CD4-positive, alpha-beta T cell (primary cell): ENCODE measurements at regions not wholly inside any gene's neighbourhood (a gene's known extent, or its start where the extent isn't known, plus 50 kb on each side); places are given as distances from the start of the nearest gene placed in this dataset.

Experiments used
- ATAC-seq: fragments of 200-7000 bp; cut with Tn5 transposase; one replicate; pipeline ENCODE4 v1.10.0; 2022; ENCODE audit warnings: mild to moderate bottlenecking; ENCODE audit not compliant: poor library complexity
- CTCF ChIA-PET: fragments of 350-600 bp; sonication (Branson Sonifier 250); formaldehyde crosslinking; loops from one replicate; lab custom pipeline; 2021; ENCODE audit warnings: antibody characterized with exemption, inconsistent platforms; lab: Charles Lee
- POLR2A ChIA-PET: fragments of 350-600 bp; sonication (Branson Sonifier 250); formaldehyde crosslinking; loops from one replicate; lab custom pipeline; 2021; ENCODE audit warnings: antibody characterized with exemption, inconsistent platforms; lab: Charles Lee
- DNase-seq, 14 experiments: peaks; one replicate each; pipeline ENCODE4 v3.0.0-alpha.2; 2013 to 2020; ENCODE audit warnings: mixed read lengths in 2 of 14
- H3K27ac ChIP-seq, 2 donors: one replicate each; pipeline versions ENCODE4 v1.5.1 to v1.7.0; 2013; ENCODE audit warnings: low read length in 2 of 2, low read depth in 1 of 2, mild to moderate bottlenecking in 1 of 2
- H3K27me3 ChIP-seq, 2 experiments: 1 replicate in 1 of 2; 2 replicates in 1 of 2; pipeline versions ENCODE4 v1.6.1 to v1.7.0; 2013; ENCODE audit warnings: low read length in 2 of 2, control low read depth in 1 of 2, mild to moderate bottlenecking in 1 of 2, moderate library complexity in 1 of 2; ENCODE audit not compliant: insufficient read depth in 2 of 2, control insufficient read depth in 1 of 2
- H3K36me3 ChIP-seq: one replicate; pipeline ENCODE4 v1.6.1; 2013; ENCODE audit warnings: low read length, control low read depth; ENCODE audit not compliant: insufficient read depth
- H3K4me1 ChIP-seq: one replicate; pipeline ENCODE4 v1.6.1; 2013; ENCODE audit warnings: low read length, control low read depth; ENCODE audit not compliant: insufficient read depth
- H3K4me3 ChIP-seq: one replicate; pipeline ENCODE4 v1.5.1; 2013; ENCODE audit warnings: mild to moderate bottlenecking, low read length, moderate library complexity
- H3K9me3 ChIP-seq, 2 experiments: 1 replicate in 1 of 2; 2 replicates in 1 of 2; pipeline versions ENCODE4 v1.6.1 to v1.7.0; 2013; ENCODE audit warnings: low read length in 2 of 2, mild to moderate bottlenecking in 2 of 2, control low read depth in 1 of 2, moderate library complexity in 1 of 2; ENCODE audit not compliant: control insufficient read depth in 1 of 2, insufficient read depth in 1 of 2
- H3K27ac Mint-ChIP-seq: one replicate; pipeline ENCODE4 v1.8.0; 2020; ENCODE audit warnings: mixed read lengths
- H3K27me3 Mint-ChIP-seq: one replicate; pipeline ENCODE4 v1.8.0; 2021; ENCODE audit warnings: mixed read lengths
- H3K36me3 Mint-ChIP-seq: one replicate; pipeline ENCODE4 v1.8.0; 2021; ENCODE audit warnings: low read depth, mixed read lengths
- H3K4me1 Mint-ChIP-seq: one replicate; pipeline ENCODE4 v1.8.0; 2021; ENCODE audit warnings: low read depth, mixed read lengths
- H3K4me3 Mint-ChIP-seq: one replicate; pipeline ENCODE4 v1.8.0; 2020; ENCODE audit warnings: mild to moderate bottlenecking, mixed read lengths
- H3K9me3 Mint-ChIP-seq: one replicate; pipeline ENCODE4 v1.8.0; 2020; ENCODE audit warnings: mixed read lengths
- CTCF ChIP-seq: fragments of 200-600 bp; IDR thresholded peaks from one replicate; pipeline ENCODE4 v1.8.0; 2022; ENCODE audit warnings: antibody characterized with exemption, mild to moderate bottlenecking
- intact Hi-C, 2 experiments: fragments of 100-400 bp; cut with DNase I in 1 of 2; cut with micrococcal nuclease in 1 of 2; formaldehyde crosslinking; loops; one replicate each; pipeline versions ENCODE4 v1.15.1 to v1.9.0; 2023 to 2025; cut with DNase I, micrococcal nuclease

GRCh38 chr10:69734797-69735468 is 66.8 kb upstream of the COL13A1 start:
- H3K27me3 Mint-ChIP-seq = no peaks in the 10 kb centered on the region
- Histone ChIP-seq H3K4me3 (no peak overlapping the region), H3K9me3 (no peaks in the 10 kb centered on the region), H3K27me3 (no peaks in the 10 kb centered on the region), H3K36me3 (no peaks in the 10 kb centered on the region), H3K27ac (no peak overlapping the region), H3K4me1 (no peaks in the 10 kb centered on the region)
- no peak overlapping the region for H3K27ac Mint-ChIP-seq
- peaks cover 9% of the 10 kb centered on the region for H3K4me1 Mint-ChIP-seq
- DNase-seq (no peak), ATAC-seq (no peak)
- intact Hi-C loops = no loop called here
- TF ChIP-seq CTCF = no peak
- H3K4me3 Mint-ChIP-seq = no peak overlapping the region
- H3K36me3 Mint-ChIP-seq = no peaks in the 10 kb centered on the region
- ChIA-PET POLR2A (no interaction called here), CTCF (no interaction called here)
- no peaks in the 10 kb centered on the region for H3K9me3 Mint-ChIP-seq

GRCh38 chr10:69736886-69737641 is 64.6 kb upstream of the COL13A1 start:
- DNase-seq = no peak
- H3K36me3 Mint-ChIP-seq = no peaks in the 10 kb centered on the region
- peaks cover 9% of the 10 kb centered on the region for H3K4me1 Mint-ChIP-seq
- Histone ChIP-seq H3K9me3 (no peaks in the 10 kb centered on the region), H3K27me3 (no peaks in the 10 kb centered on the region), H3K4me1 (no peaks in the 10 kb centered on the region), H3K36me3 (no peaks in the 10 kb centered on the region), H3K4me3 (no peak overlapping the region), H3K27ac (no peak overlapping the region)
- H3K27me3 Mint-ChIP-seq = peaks cover 5% of the 10 kb centered on the region
- intact Hi-C loops = no loop called here
- H3K27ac Mint-ChIP-seq = no peak overlapping the region
- no peak overlapping the region for H3K4me3 Mint-ChIP-seq
- no peak for TF ChIP-seq CTCF
- no peak for ATAC-seq
- CTCF ChIA-PET = no interaction called here
- H3K9me3 Mint-ChIP-seq = no peaks in the 10 kb centered on the region
- POLR2A ChIA-PET = no interaction called here

- ChIA-PET POLR2A (no interaction called here), CTCF (no interaction called here)
- TF ChIP-seq CTCF = no peak
- Histone ChIP-seq H3K4me1 (no peaks in the 10 kb centered on the region), H3K9me3 (no peaks in the 10 kb centered on the region), H3K4me3 (no peak overlapping the region), H3K27ac (no peak overlapping the region), H3K27me3 (no peaks in the 10 kb centered on the region), H3K36me3 (no peaks in the 10 kb centered on the region)
- H3K27ac Mint-ChIP-seq = no peak overlapping the region
- H3K4me3 Mint-ChIP-seq = no peak overlapping the region
- no peaks in the 10 kb centered on the region for H3K9me3 Mint-ChIP-seq
- no peaks in the 10 kb centered on the region for H3K36me3 Mint-ChIP-seq
- H3K4me1 Mint-ChIP-seq = peaks cover 9% of the 10 kb centered on the region
- peaks cover 9% of the 10 kb centered on the region for H3K27me3 Mint-ChIP-seq
- ATAC-seq = no peak
- intact Hi-C loops = no loop called here
- no peak for DNase-seq
Measured at GRCh38 chr10:69738071-69738470, 63.6 kb upstream of the COL13A1 start.
